Neural progenitor cell (in vitro differentiated cells): ENCODE measurements at regions not wholly inside any gene's neighbourhood (a gene's known extent, or its start where the extent isn't known, plus 50 kb on each side); places are given as distances from the start of the nearest gene placed in this dataset.

ENCODE experiments used
- EZH2 ChIP-seq: fragments of 200-600 bp; sonication (generic); IDR thresholded peaks from 2 replicates; pipeline ENCODE4 v1.6.1; 2017; ENCODE audit warnings: antibody characterized with exemption, mild to moderate bottlenecking, moderate library complexity
- EZH2phosphoT487 ChIP-seq: fragments of 200-600 bp; sonication (generic); IDR thresholded peaks from 2 replicates; pipeline ENCODE4 v1.6.1; 2017; ENCODE audit warnings: antibody characterized with exemption
- TF ChIP-seq, protein P1 (sequence below): fragments of 200-600 bp; sonication (generic); IDR thresholded peaks from 2 replicates; pipeline ENCODE4 v1.5.1; 2017; ENCODE audit warnings: antibody characterized with exemption, mild to moderate bottlenecking

- TF ChIP-seq, protein P1, sequence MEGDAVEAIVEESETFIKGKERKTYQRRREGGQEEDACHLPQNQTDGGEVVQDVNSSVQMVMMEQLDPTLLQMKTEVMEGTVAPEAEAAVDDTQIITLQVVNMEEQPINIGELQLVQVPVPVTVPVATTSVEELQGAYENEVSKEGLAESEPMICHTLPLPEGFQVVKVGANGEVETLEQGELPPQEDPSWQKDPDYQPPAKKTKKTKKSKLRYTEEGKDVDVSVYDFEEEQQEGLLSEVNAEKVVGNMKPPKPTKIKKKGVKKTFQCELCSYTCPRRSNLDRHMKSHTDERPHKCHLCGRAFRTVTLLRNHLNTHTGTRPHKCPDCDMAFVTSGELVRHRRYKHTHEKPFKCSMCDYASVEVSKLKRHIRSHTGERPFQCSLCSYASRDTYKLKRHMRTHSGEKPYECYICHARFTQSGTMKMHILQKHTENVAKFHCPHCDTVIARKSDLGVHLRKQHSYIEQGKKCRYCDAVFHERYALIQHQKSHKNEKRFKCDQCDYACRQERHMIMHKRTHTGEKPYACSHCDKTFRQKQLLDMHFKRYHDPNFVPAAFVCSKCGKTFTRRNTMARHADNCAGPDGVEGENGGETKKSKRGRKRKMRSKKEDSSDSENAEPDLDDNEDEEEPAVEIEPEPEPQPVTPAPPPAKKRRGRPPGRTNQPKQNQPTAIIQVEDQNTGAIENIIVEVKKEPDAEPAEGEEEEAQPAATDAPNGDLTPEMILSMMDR: no peak
- TF ChIP-seq EZH2: no peak
- TF ChIP-seq EZH2phosphoT487: no peak
These were observed 118.2 kb downstream of the VCX2 start for GRCh38 chrX:8052909-8053308.
